ENCODE measurements at regions not wholly inside any gene's neighbourhood (a gene's known extent, or its start where the extent isn't known, plus 50 kb on each side); places are given as distances from the start of the nearest gene placed in this dataset.

DNA sequence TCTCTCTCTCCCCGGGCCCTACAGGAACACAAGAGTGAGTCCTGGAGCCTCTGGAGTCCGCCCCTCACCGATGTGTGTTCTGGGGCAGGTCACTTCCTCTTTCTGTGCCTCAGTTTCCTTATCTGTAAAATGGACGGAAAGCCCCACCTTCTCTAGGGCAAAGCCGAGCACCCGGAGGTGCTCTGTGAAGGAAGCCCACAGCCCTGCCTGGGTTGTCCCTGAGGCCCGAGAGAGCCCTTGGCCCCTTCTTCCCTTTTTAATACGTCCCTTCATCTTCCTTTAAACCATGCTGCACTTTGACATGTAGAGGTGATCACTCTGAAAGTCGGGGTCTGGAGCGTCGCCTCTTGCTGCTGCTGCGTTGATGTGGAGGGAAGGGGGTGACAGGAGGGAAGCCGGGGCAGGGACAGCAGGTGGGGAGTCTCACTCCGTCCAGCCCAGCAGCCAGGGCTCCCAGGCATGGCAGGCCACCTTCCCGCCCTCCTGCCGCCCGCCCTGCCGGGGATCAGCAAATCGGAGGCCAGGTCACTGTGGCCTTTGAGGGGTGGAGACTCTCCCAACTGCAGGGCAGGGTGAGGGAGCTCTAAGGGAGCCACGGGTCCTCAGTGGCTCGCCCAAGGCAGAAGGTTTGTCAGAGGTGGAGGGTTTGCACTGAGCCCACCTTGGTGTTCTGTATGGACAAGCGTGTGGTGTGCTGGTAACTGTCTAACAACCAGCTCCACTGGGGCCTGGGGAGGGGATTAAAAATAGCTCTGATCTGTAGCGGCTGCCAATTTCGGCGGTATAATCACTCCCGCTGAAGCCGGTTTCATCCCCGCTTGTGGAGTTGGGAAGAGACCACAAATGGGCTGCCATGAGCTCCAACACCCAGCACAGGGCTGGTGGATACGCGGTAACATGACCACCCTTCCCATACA lies 135.9 kb upstream of the ID2 start:
- TF ChIP-seq POLR2A (IDR thresholded peaks at IDR 0.05; ENCODE audit: extremely low read depth, insufficient read length) (no peak), MYC (IDR thresholded peaks at IDR 0.05; ENCODE audit: low read depth, low read length) (no peak)
- TF ChIP-seq, protein P1, sequence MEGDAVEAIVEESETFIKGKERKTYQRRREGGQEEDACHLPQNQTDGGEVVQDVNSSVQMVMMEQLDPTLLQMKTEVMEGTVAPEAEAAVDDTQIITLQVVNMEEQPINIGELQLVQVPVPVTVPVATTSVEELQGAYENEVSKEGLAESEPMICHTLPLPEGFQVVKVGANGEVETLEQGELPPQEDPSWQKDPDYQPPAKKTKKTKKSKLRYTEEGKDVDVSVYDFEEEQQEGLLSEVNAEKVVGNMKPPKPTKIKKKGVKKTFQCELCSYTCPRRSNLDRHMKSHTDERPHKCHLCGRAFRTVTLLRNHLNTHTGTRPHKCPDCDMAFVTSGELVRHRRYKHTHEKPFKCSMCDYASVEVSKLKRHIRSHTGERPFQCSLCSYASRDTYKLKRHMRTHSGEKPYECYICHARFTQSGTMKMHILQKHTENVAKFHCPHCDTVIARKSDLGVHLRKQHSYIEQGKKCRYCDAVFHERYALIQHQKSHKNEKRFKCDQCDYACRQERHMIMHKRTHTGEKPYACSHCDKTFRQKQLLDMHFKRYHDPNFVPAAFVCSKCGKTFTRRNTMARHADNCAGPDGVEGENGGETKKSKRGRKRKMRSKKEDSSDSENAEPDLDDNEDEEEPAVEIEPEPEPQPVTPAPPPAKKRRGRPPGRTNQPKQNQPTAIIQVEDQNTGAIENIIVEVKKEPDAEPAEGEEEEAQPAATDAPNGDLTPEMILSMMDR (IDR thresholded peaks at IDR 0.05; ENCODE audit: low read depth, low read length) = no peak
- H3K4me3 ChIP-seq (ENCODE audit: low read depth, low read length) = no peak overlapping the region
- peak; percentile 37 for DNase-seq (ENCODE audit: low read depth)

DNA sequence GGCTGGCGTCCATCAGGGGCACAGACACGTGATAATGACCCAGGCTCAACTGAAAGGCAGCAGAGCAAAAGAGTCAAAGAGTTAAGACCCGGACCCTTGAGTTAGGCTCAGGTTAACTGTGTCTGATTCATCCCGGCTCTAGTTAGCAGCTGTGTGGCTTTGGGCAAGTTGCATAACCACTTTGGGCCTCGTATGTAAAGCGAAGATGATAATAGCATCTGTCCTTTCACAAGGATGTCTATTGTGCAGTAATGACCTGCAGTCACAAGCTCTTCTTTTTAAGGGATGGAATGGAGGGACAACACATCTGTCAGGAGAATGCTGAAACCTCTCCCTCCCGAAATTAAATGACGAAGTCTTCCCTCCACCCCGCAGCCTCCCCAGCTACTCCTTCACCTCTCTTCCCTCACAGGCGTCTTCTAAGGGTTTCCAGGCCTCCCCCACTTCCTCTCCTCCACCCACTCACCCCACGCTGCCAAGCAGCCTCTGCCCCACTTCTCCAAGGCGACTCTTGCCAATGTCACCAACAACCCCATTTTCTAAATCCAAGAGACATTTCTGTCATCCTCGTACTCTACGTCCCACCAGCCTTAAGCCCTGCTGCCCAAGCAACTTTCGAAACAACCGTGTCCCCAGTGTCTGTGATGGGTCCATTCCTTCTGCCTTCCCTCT lies 135.1 kb upstream of the ID2 start:
- DNase-seq (ENCODE audit: low read depth) = peak; percentile 92
- TF ChIP-seq, protein P2, sequence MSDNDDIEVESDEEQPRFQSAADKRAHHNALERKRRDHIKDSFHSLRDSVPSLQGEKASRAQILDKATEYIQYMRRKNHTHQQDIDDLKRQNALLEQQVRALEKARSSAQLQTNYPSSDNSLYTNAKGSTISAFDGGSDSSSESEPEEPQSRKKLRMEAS (IDR thresholded peaks at IDR 0.05; ENCODE audit: low read depth, low read length) = no peak
- TF ChIP-seq, protein P1 (IDR thresholded peaks at IDR 0.05; ENCODE audit: low read depth, low read length) = no peak
- TF ChIP-seq POLR2A (IDR thresholded peaks at IDR 0.05; ENCODE audit: extremely low read depth, insufficient read length) = no peak
- TF ChIP-seq MYC (IDR thresholded peaks at IDR 0.05; ENCODE audit: low read depth, low read length) = no peak
- H3K4me3 ChIP-seq (ENCODE audit: low read depth, low read length) = no peak overlapping the region

DNA sequence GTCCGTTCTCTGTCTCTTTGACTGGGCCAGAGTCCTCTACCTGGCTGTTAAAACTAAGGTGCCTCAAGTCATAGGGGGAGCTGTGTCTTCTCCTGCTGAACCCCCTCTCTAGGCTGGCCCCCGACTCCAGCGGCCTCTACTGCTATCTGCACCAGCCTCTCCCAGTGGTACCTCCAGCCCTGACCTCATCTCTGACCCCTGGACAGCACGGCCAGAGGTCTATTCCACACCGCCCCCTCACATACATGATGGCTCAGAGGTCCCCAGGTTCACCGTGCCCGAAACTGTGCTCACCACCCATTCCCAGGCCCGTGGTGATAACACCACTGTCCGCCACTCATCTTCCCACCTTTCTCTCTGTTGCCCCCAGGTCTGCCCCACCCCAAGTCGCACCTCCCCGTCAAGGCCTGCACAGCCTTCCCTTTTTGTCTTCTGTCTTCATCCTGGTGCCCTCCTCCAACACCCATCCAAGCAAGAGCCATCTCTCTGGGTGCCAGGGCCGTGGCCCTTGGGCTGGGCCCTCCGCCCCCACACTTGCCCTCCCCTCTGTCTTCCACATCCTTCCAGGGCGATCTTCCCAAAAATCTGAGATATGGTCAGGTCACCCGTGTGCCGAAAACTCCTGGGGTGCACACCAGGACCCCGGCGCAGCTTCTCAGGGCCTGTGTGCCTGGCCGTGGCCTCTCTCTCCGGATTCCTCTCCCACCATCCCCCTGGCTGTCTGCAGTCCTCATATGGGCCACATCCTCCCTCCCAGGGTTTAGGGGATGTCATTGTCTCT lies 134.4 kb upstream of the ID2 start:
- TF ChIP-seq, protein P1 (IDR thresholded peaks at IDR 0.05; ENCODE audit: low read depth, low read length) = no peak
- no peak for TF ChIP-seq POLR2A (IDR thresholded peaks at IDR 0.05; ENCODE audit: extremely low read depth, insufficient read length)
- TF ChIP-seq, protein P2 (IDR thresholded peaks at IDR 0.05; ENCODE audit: low read depth, low read length) = no peak
- no peak for TF ChIP-seq MYC (IDR thresholded peaks at IDR 0.05; ENCODE audit: low read depth, low read length)

DNA sequence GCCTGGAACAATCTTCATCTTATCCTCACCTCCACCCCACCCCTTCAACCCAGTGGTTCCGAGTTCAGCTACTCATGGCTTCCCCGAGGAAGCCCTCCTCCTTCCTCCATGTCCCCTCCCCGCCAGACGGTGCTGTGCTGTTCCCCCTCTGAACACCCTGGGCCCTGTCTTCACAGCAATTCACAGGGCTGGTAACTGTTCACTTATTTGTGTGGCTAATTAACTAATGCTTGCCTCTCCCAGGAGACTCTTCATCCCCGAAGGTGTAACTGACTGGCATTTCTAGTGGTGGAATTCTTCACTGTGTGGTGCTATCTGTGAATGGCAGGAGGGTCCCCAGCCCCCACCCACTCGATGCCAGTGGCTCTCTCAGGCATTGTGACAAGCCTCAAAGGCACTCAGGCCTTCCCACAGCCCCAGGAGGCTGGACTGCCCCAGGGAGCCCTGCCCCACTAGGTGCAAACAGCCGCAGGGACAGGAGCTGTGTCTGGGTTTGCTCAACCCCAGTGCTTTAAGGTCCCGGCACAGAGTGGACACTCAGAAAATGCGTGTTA lies 133.7 kb upstream of the ID2 start:
- no peak overlapping the region for H3K4me3 ChIP-seq (ENCODE audit: low read depth, low read length)
- TF ChIP-seq, protein P1 (IDR thresholded peaks at IDR 0.05; ENCODE audit: low read depth, low read length) = no peak
- TF ChIP-seq, protein P2 (IDR thresholded peaks at IDR 0.05; ENCODE audit: low read depth, low read length) = no peak
- no peak for TF ChIP-seq MYC (IDR thresholded peaks at IDR 0.05; ENCODE audit: low read depth, low read length)
- TF ChIP-seq POLR2A (IDR thresholded peaks at IDR 0.05; ENCODE audit: extremely low read depth, insufficient read length) = no peak
- no peak for DNase-seq (ENCODE audit: low read depth)

More for the DNA sequence above, 134.4 kb upstream of the ID2 start:
- no peak overlapping the region for H3K4me3 ChIP-seq (ENCODE audit: low read depth, low read length)
- no peak for DNase-seq (ENCODE audit: low read depth)

DNA sequence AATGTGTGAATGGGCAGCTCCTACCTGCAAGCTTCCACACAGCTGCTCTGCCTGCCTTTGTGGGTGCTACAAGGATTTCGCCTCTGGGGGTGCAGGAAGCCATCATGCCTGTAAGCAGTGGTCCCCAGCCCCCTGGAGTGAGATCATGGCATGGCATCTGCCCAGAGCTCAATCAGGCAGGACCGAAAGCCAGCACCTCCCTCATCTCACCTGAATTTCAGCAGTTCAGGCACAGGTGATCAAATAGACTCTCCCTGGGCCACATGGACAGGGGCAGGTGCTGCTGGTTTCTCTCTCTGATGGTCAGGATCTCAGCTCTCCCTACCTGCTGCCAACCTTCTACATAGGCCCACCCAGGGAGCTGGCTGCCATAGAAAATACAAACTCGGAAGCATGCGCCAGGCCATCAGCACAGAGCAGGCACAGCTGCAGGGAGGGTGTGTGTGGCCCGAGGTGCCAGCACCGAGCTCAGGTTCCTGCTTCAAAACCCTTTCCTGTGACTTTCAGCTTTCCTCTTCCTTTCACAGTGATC lies 133.2 kb upstream of the ID2 start:
- DNase-seq (ENCODE audit: low read depth) = no peak
- TF ChIP-seq, protein P1 (IDR thresholded peaks at IDR 0.05; ENCODE audit: low read depth, low read length) = no peak
- TF ChIP-seq, protein P2 (IDR thresholded peaks at IDR 0.05; ENCODE audit: low read depth, low read length) = no peak
- no peak for TF ChIP-seq POLR2A (IDR thresholded peaks at IDR 0.05; ENCODE audit: extremely low read depth, insufficient read length)
- no peak for TF ChIP-seq MYC (IDR thresholded peaks at IDR 0.05; ENCODE audit: low read depth, low read length)
- H3K4me3 ChIP-seq (ENCODE audit: low read depth, low read length) = no peak overlapping the region

Measured in NB4 (cell line).